Stimulated activated CD4-positive, alpha-beta T cell treated with anti-CD3 and anti-CD28 coated beads, Interleukin-1b, Interleukin-23, amount 100 ng/mL, for 4 hours (primary cell): ENCODE measurements at regions not wholly inside any gene's neighbourhood (a gene's known extent, or its start where the extent isn't known, plus 50 kb on each side); places are given as distances from the start of the nearest gene placed in this dataset.
"Not testable (repeated sequence)": the region's sequence is repeated elsewhere in the genome, so short reads cannot be mapped to it uniquely, and the experiment has no call there.

Source experiments
- DNase-seq, 2 donors: peaks; one replicate each; pipeline ENCODE4 v3.0.0-alpha.2; 2020; ENCODE audit warnings: low read depth in 2 of 2

GRCh38 chr11:81574301-81574700 lies 1159.4 kb downstream of the FAM181B start:
- DNase-seq: no peak

GRCh38 chr11:81573367-81573766 lies 1160.3 kb downstream of the FAM181B start:
- no peak for DNase-seq

- DNase-seq: no peak
Measured at GRCh38 chr11:81570669-81571068, 1163.0 kb downstream of the FAM181B start.

- DNase-seq: no peak
Measured at GRCh38 chr11:81569999-81570398, 1163.7 kb downstream of the FAM181B start.

GRCh38 chr11:81568918-81569317 lies 1164.7 kb downstream of the FAM181B start:
- no peak for DNase-seq

GRCh38 chr11:81548123-81548522 lies 1185.5 kb downstream of the FAM181B start:
- DNase-seq: no peak

- not testable (repeated sequence) for DNase-seq
Measured at GRCh38 chr11:81539806-81540205, 1193.9 kb downstream of the FAM181B start.

- no peak for DNase-seq
Measured at GRCh38 chr11:81515566-81515965, 1218.1 kb downstream of the FAM181B start.

GRCh38 chr11:81497202-81497804 lies 1236.4 kb downstream of the FAM181B start:
- no peak for DNase-seq

- no peak for DNase-seq
Measured at GRCh38 chr11:81496601-81497000, 1237.1 kb downstream of the FAM181B start.

GRCh38 chr11:81495699-81496292 lies 1237.9 kb downstream of the FAM181B start:
- no peak for DNase-seq

- no peak for DNase-seq
Measured at GRCh38 chr11:81494431-81494830, 1239.2 kb downstream of the FAM181B start.

- no peak for DNase-seq
Measured at GRCh38 chr11:81492923-81493445, 1240.7 kb downstream of the FAM181B start.

GRCh38 chr11:81487109-81487508 lies 1246.6 kb downstream of the FAM181B start:
- no peak for DNase-seq

GRCh38 chr11:81484196-81484595 lies 1249.5 kb downstream of the FAM181B start:
- no peak for DNase-seq

- no peak for DNase-seq
Measured at GRCh38 chr11:81477277-81477676, 1256.4 kb downstream of the FAM181B start.

- no peak for DNase-seq
Measured at GRCh38 chr11:81476345-81476744, 1257.3 kb downstream of the FAM181B start.

GRCh38 chr11:81472646-81473045 lies 1261.0 kb downstream of the FAM181B start:
- no peak for DNase-seq

GRCh38 chr11:81470446-81470845 lies 1263.2 kb downstream of the FAM181B start:
- no peak for DNase-seq

- DNase-seq: no peak
Measured at GRCh38 chr11:81459766-81460306, 1273.8 kb downstream of the FAM181B start.

GRCh38 chr11:81449588-81450156 lies 1284.0 kb downstream of the FAM181B start:
- no peak for DNase-seq

GRCh38 chr11:81444297-81444696 lies 1289.4 kb downstream of the FAM181B start:
- DNase-seq: no peak

GRCh38 chr11:81432333-81432732 lies 1301.3 kb downstream of the FAM181B start:
- DNase-seq: no peak
